Stimulated activated CD8-positive, alpha-beta memory T cell treated with anti-CD3 and anti-CD28 coated beads, Interleukin-4, amount 100 ng/mL, for 24 hours (primary cell): ENCODE measurements at regions not wholly inside any gene's neighbourhood (a gene's known extent, or its start where the extent isn't known, plus 50 kb on each side); places are given as distances from the start of the nearest gene placed in this dataset.

Experiments used
- DNase-seq: peaks from one replicate; pipeline ENCODE4 v3.0.0-alpha.2; 2020; ENCODE audit warnings: low read depth

GRCh38 chr17:51560398-51560797, 300.1 kb downstream of the UTP18 start:
- no peak for DNase-seq

- DNase-seq: no peak
These were observed 303.6 kb downstream of the UTP18 start for GRCh38 chr17:51563961-51564360.

- no peak for DNase-seq
These were observed 311.8 kb downstream of the UTP18 start for GRCh38 chr17:51572115-51572514.
